SK-N-SH (cell line): ENCODE measurements at regions not wholly inside any gene's neighbourhood (a gene's known extent, or its start where the extent isn't known, plus 50 kb on each side); places are given as distances from the start of the nearest gene placed in this dataset.

Experiments used
- CTCF ChIA-PET: fragments of 300-600, 350-600 bp; formaldehyde crosslinking; extraction: SDS; loops from one replicate; lab custom pipeline; 2021; lab: Yijun Ruan, JAX
- POLR2A ChIA-PET: fragments of 350-600 bp; sonication (Branson Sonifier 250); formaldehyde crosslinking; extraction: SDS; loops from one replicate; lab custom pipeline; 2020; ENCODE audit warnings: antibody characterized with exemption, inconsistent platforms; lab: Yijun Ruan, JAX
- DNase-seq: peaks from one replicate; pipeline ENCODE4 v3.0.0; 2012
- H2AFZ ChIP-seq: fragments of 200-600 bp; sonication (generic); 2 replicates; pipeline ENCODE4 v1.8.1; 2016; ENCODE audit warnings: antibody characterized with exemption, mild to moderate bottlenecking, low read depth
- H3F3A ChIP-seq: fragments of 200-600 bp; sonication (generic); replicated peaks from 2 replicates; pipeline ENCODE3; 2016; ENCODE audit warnings: antibody characterized with exemption, mild to moderate bottlenecking; ENCODE audit not compliant: insufficient read depth
- H3K27ac ChIP-seq, 2 experiments: fragments of 200-500 bp in 1 of 2; fragments of 200-600 bp in 1 of 2; sonication (Bioruptor generic) in 1 of 2; sonication (generic), shearing (Covaris generic) in 1 of 2; 2 replicates each; pipeline versions ENCODE4 v1.5.1 to v1.6.1; 2014 to 2016; ENCODE audit warnings: low read depth in 2 of 2, inconsistent platforms in 1 of 2, low read length in 1 of 2, mild to moderate bottlenecking in 1 of 2, mixed read lengths in 1 of 2
- H3K27me3 ChIP-seq: fragments of 200-600 bp; sonication (generic), shearing (Covaris generic); 2 replicates; pipeline ENCODE4 v1.6.1; 2016; ENCODE audit warnings: mixed run types; ENCODE audit not compliant: insufficient read depth
- H3K36me3 ChIP-seq, 2 experiments: fragments of 200-500 bp in 1 of 2; fragments of 200-600 bp in 1 of 2; sonication (Bioruptor generic) in 1 of 2; sonication (generic) in 1 of 2; replicated peaks in 1 of 2; 2 replicates each; pipeline versions ENCODE3 to v1.5.1; 2014 to 2016; ENCODE audit warnings: low read length in 1 of 2, mild to moderate bottlenecking in 1 of 2; ENCODE audit not compliant: insufficient read depth in 2 of 2, control insufficient read depth in 1 of 2
- H3K4me1 ChIP-seq, 2 experiments: fragments of 200-500 bp in 1 of 2; fragments of 200-600 bp in 1 of 2; sonication (Bioruptor generic) in 1 of 2; sonication (generic), shearing (Covaris generic) in 1 of 2; 2 replicates each; pipeline versions ENCODE4 v1.5.1 to v1.6.1; 2014 to 2016; ENCODE audit warnings: low read depth in 1 of 2, low read length in 1 of 2, mixed run types in 1 of 2; ENCODE audit not compliant: insufficient read depth in 2 of 2, control insufficient read depth in 1 of 2
- H3K4me2 ChIP-seq: fragments of 200-600 bp; sonication (generic), shearing (Covaris generic); 2 replicates; pipeline ENCODE4 v1.6.1; 2017; ENCODE audit warnings: mixed run types
- H3K4me3 ChIP-seq, 2 experiments: fragments of 200-500 bp in 1 of 2; fragments of 200-600 bp in 1 of 2; sonication (Bioruptor generic) in 1 of 2; sonication (generic), shearing (Covaris generic) in 1 of 2; 2 replicates each; pipeline versions ENCODE4 v1.5.1 to v1.8.1; 2014 to 2016; ENCODE audit warnings: low read depth in 2 of 2, inconsistent platforms in 1 of 2, low read length in 1 of 2, mild to moderate bottlenecking in 1 of 2, mixed read lengths in 1 of 2, moderate library complexity in 1 of 2
- H3K79me2 ChIP-seq: fragments of 200-600 bp; sonication (generic); 2 replicates; pipeline ENCODE4 v1.8.1; 2017; ENCODE audit warnings: mild to moderate bottlenecking; ENCODE audit not compliant: insufficient read depth
- H3K9ac ChIP-seq: fragments of 200-600 bp; sonication (generic); 2 replicates; pipeline ENCODE4 v1.6.1; 2017; ENCODE audit warnings: mixed run types
- H3K9me2 ChIP-seq: fragments of 200-600 bp; sonication (generic); 2 replicates; pipeline ENCODE4 v1.6.1; 2017; ENCODE audit warnings: mixed run types
- H3K9me3 ChIP-seq: fragments of 200-600 bp; sonication (generic); 2 replicates; pipeline ENCODE4 v1.6.1; 2017; ENCODE audit warnings: mixed run types, mild to moderate bottlenecking, moderate library complexity
- H4K20me1 ChIP-seq: fragments of 200-600 bp; sonication (generic); 2 replicates; pipeline ENCODE4 v1.6.1; 2017; ENCODE audit warnings: mild to moderate bottlenecking, mixed run types; ENCODE audit not compliant: insufficient read depth
- CTCF ChIP-seq: fragments of 200-600 bp; sonication (generic); IDR thresholded peaks from 2 replicates; pipeline ENCODE4 v1.6.1; 2017; ENCODE audit warnings: antibody characterized with exemption, mild to moderate bottlenecking, moderate library complexity
- ELF1 ChIP-seq: IDR thresholded peaks from 2 replicates; pipeline ENCODE4 v1.4.0; 2012
- FOXM1 ChIP-seq: IDR thresholded peaks from 2 replicates; pipeline ENCODE4 v1.4.0; 2012; ENCODE audit warnings: low read depth, mild to moderate bottlenecking
- GABPA ChIP-seq: IDR thresholded peaks from 2 replicates; pipeline ENCODE4 v1.4.0; 2012; ENCODE audit warnings: low read depth, mild to moderate bottlenecking
- IRF3 ChIP-seq: fragments of 150-350 bp; IDR thresholded peaks from 2 replicates; pipeline ENCODE4 v1.6.1; 2016; ENCODE audit warnings: mild to moderate bottlenecking, low read depth, low read length
- JUND ChIP-seq: IDR thresholded peaks from 2 replicates; pipeline ENCODE4 v1.4.0; 2012
- MAX ChIP-seq: IDR thresholded peaks from 2 replicates; pipeline ENCODE4 v1.4.0; 2012; ENCODE audit warnings: low read depth
- NFIC ChIP-seq: IDR thresholded peaks from 2 replicates; pipeline ENCODE4 v1.4.0; 2012; ENCODE audit warnings: borderline replicate concordance
- NRF1 ChIP-seq: IDR thresholded peaks from 2 replicates; pipeline ENCODE4 v1.6.1; 2012; ENCODE audit warnings: low read depth, mild to moderate bottlenecking, low read length
- PBX3 ChIP-seq: IDR thresholded peaks from 2 replicates; pipeline ENCODE4; 2012
- RCOR1 ChIP-seq: fragments of 150-350 bp; IDR thresholded peaks from 2 replicates; pipeline ENCODE4 v1.6.1; 2017; ENCODE audit warnings: antibody characterized with exemption, low read length
- REST ChIP-seq: IDR thresholded peaks from 2 replicates; pipeline ENCODE4 v1.6.1; 2012; ENCODE audit warnings: mild to moderate bottlenecking, low read depth, low read length, moderate library complexity
- RXRA ChIP-seq: IDR thresholded peaks from 2 replicates; pipeline ENCODE4 v1.4.0; 2012; ENCODE audit warnings: low read depth, mild to moderate bottlenecking, borderline replicate concordance
- TAF1 ChIP-seq: IDR thresholded peaks from 2 replicates; pipeline ENCODE4 v1.6.1; 2012; ENCODE audit warnings: low read depth, mild to moderate bottlenecking, low read length, moderate library complexity, borderline replicate concordance
- USF2 ChIP-seq: fragments of 150-350 bp; IDR thresholded peaks from 2 replicates; pipeline ENCODE4 v1.6.1; 2017; ENCODE audit warnings: antibody characterized with exemption, low read length, low read depth, borderline replicate concordance
- YY1 ChIP-seq: IDR thresholded peaks from 2 replicates; pipeline ENCODE4 v1.4.0; 2012; ENCODE audit warnings: low read depth, mild to moderate bottlenecking
- ZBTB33 ChIP-seq: IDR thresholded peaks from 2 replicates; pipeline ENCODE4 v1.4.0; 2012; ENCODE audit warnings: low read depth, borderline replicate concordance
- WGBS: methylation state at CpG from one replicate; pipeline ENCODE4 v1.1.6; 2017; ENCODE audit warnings: low lambda C conversion rate; 5-methylcytosine and 5-hydroxymethylcytosine counted together

GRCh38 chr3:11089931-11090330 is 64.4 kb upstream of the HRH1 start:
- H3K9me2 ChIP-seq, result no peaks in the 10 kb centered on the region
- POLR2A ChIA-PET, result no interaction called here
- H3K4me1 ChIP-seq, result peaks cover 3 to 7% of the 10 kb centered on the region in 2 experiments; a peak in 2 of 4 replicates
- no peak overlapping the region for H3K27ac ChIP-seq
- H3F3A ChIP-seq, result peaks cover 2% of the 10 kb centered on the region
- no peaks in the 10 kb centered on the region for H4K20me1 ChIP-seq
- no peak for TF ChIP-seq ELF1
- no peak for TF ChIP-seq NRF1
- no peak for TF ChIP-seq CTCF
- no peak for TF ChIP-seq REST
- no peak for TF ChIP-seq MAX
- no peak for TF ChIP-seq RXRA
- TF ChIP-seq NFIC, result no peak
- no peak for TF ChIP-seq ZBTB33
- no peak for TF ChIP-seq JUND
- no peak for TF ChIP-seq USF2
- TF ChIP-seq RCOR1, result no peak
- no peak for TF ChIP-seq PBX3
- TF ChIP-seq FOXM1, result no peak
- no peak for TF ChIP-seq YY1
- TF ChIP-seq IRF3, result no peak
- TF ChIP-seq GABPA, result no peak
- TF ChIP-seq TAF1, result no peak
- no peak for DNase-seq
- no peak overlapping the region for H2AFZ ChIP-seq
- no peaks in the 10 kb centered on the region for H3K27me3 ChIP-seq
- no peaks in the 10 kb centered on the region for H3K79me2 ChIP-seq
- no peaks in the 10 kb centered on the region for H3K9me3 ChIP-seq
- no peak overlapping the region for H3K4me3 ChIP-seq
- CTCF ChIA-PET, result no interaction called here
- WGBS, result 90% methylated on average over 6 of the region's 6 CpGs
- H3K36me3 ChIP-seq, result no peaks in the 10 kb centered on the region
- H3K9ac ChIP-seq, result no peak overlapping the region
- no peak overlapping the region for H3K4me2 ChIP-seq
